GM23338 (cell line): ENCODE measurements at regions not wholly inside any gene's neighbourhood (a gene's known extent, or its start where the extent isn't known, plus 50 kb on each side); places are given as distances from the start of the nearest gene placed in this dataset.

Source experiments
- ATAC-seq: fragments of 200-7000 bp; cut with Tn5 transposase; 3 replicates; pipeline ENCODE4 v1.9.1; 2020
- DNase-seq: peaks from one replicate; pipeline ENCODE4 v3.0.0-alpha.2; 2015; ENCODE audit warnings: low spot score
- H2AFZ ChIP-seq: fragments of 200-600 bp; sonication (generic); 2 replicates; pipeline ENCODE4 v1.8.0; 2016; ENCODE audit warnings: antibody characterized with exemption, mild to moderate bottlenecking, moderate library complexity
- H3F3A ChIP-seq: fragments of 200-600 bp; sonication (generic); replicated peaks from 2 replicates; pipeline ENCODE4 v1.8.0; 2017; ENCODE audit warnings: antibody characterized with exemption, mixed run types, low read depth
- H3K27ac ChIP-seq: fragments of 200-600 bp; sonication (generic); 2 replicates; pipeline ENCODE4 v1.6.1; 2016; ENCODE audit warnings: low read depth
- H3K27me3 ChIP-seq: fragments of 200-600 bp; sonication (generic); 2 replicates; pipeline ENCODE4 v1.8.0; 2016; ENCODE audit warnings: mild to moderate bottlenecking, mixed run types, moderate library complexity; ENCODE audit not compliant: insufficient read depth
- H3K36me3 ChIP-seq: fragments of 200-600 bp; sonication (generic); 2 replicates; pipeline ENCODE4 v1.8.0; 2016; ENCODE audit warnings: mild to moderate bottlenecking; ENCODE audit not compliant: insufficient read depth
- H3K4me1 ChIP-seq: fragments of 200-600 bp; sonication (generic); 2 replicates; pipeline ENCODE4 v1.8.0; 2016; ENCODE audit warnings: mild to moderate bottlenecking, moderate library complexity; ENCODE audit not compliant: insufficient read depth
- H3K4me2 ChIP-seq: fragments of 200-600 bp; sonication (generic); 2 replicates; pipeline ENCODE4 v1.7.1; 2017; ENCODE audit warnings: mixed run types
- H3K4me3 ChIP-seq: fragments of 200-600 bp; sonication (generic); 2 replicates; pipeline ENCODE4 v1.6.1; 2016; ENCODE audit warnings: mixed run types
- H3K79me2 ChIP-seq: fragments of 200-600 bp; sonication (generic); replicated peaks from 2 replicates; pipeline ENCODE4 v1.8.0; 2017; ENCODE audit warnings: mild to moderate bottlenecking; ENCODE audit not compliant: insufficient read depth
- H3K9me2 ChIP-seq: fragments of 200-600 bp; sonication (generic); 2 replicates; pipeline ENCODE4 v1.8.0; 2017; ENCODE audit not compliant: insufficient read depth
- H4K20me1 ChIP-seq: fragments of 200-600 bp; sonication (generic); replicated peaks from 2 replicates; pipeline ENCODE4 v1.8.0; 2017; ENCODE audit warnings: mild to moderate bottlenecking; ENCODE audit not compliant: insufficient read depth
- H3K27ac Mint-ChIP-seq: 2 replicates; pipeline ENCODE4 v1.8.0; 2020; ENCODE audit warnings: inconsistent platforms, mild to moderate bottlenecking, moderate library complexity, mixed read lengths
- H3K27me3 Mint-ChIP-seq: 3 replicates; pipeline ENCODE4 v1.8.0; 2022; ENCODE audit warnings: low read depth, mild to moderate bottlenecking, moderate library complexity, mixed read lengths, inconsistent platforms; ENCODE audit not compliant: insufficient read depth, poor library complexity
- H3K36me3 Mint-ChIP-seq: 3 replicates; pipeline ENCODE4 v1.8.0; 2021; ENCODE audit warnings: low read depth, mild to moderate bottlenecking, inconsistent platforms, moderate library complexity, mixed read lengths
- H3K4me1 Mint-ChIP-seq: 3 replicates; pipeline ENCODE4 v1.8.0; 2020; ENCODE audit warnings: mild to moderate bottlenecking, inconsistent platforms, mixed read lengths
- H3K4me3 Mint-ChIP-seq: 3 replicates; pipeline ENCODE4 v1.8.0; 2021; ENCODE audit warnings: moderate library complexity, mild to moderate bottlenecking, inconsistent platforms, mixed read lengths
- H3K9me3 Mint-ChIP-seq: 3 replicates; pipeline ENCODE4 v1.8.0; 2020; ENCODE audit warnings: moderate library complexity, mild to moderate bottlenecking, inconsistent platforms, mixed read lengths
- CTCF ChIP-seq, 2 experiments: fragments of 200-600 bp in 1 of 2; sonication (generic) in 1 of 2; conservative IDR thresholded peaks; 2 replicates each; pipeline versions ENCODE4 v1.5.1 to v1.6.1; 2016 to 2017; ENCODE audit warnings: antibody characterized with exemption in 2 of 2, low read depth in 2 of 2, mild to moderate bottlenecking in 2 of 2, moderate library complexity in 1 of 2
- NANOG ChIP-seq: IDR thresholded peaks from 2 replicates; pipeline ENCODE4 v1.6.1; 2016; ENCODE audit warnings: antibody characterized with exemption, borderline replicate concordance
- POLR2AphosphoS5 ChIP-seq: IDR thresholded peaks from 2 replicates; pipeline ENCODE4 v1.6.1; 2016; ENCODE audit warnings: antibody characterized with exemption, low read depth
- ZNF331 ChIP-seq: fragments of 250-450 bp; sonication (Bioruptor Pico); IDR thresholded peaks from 2 replicates; pipeline ENCODE4 v1.5.0; 2020; ENCODE audit warnings: low read depth, mild to moderate bottlenecking, moderate library complexity
- TF ChIP-seq, protein P1 (sequence below): IDR thresholded peaks from one replicate; pipeline ENCODE4 v1.6.1; 2018; ENCODE audit warnings: antibody characterized with exemption; ENCODE audit not compliant: unreplicated experiment

DNA sequence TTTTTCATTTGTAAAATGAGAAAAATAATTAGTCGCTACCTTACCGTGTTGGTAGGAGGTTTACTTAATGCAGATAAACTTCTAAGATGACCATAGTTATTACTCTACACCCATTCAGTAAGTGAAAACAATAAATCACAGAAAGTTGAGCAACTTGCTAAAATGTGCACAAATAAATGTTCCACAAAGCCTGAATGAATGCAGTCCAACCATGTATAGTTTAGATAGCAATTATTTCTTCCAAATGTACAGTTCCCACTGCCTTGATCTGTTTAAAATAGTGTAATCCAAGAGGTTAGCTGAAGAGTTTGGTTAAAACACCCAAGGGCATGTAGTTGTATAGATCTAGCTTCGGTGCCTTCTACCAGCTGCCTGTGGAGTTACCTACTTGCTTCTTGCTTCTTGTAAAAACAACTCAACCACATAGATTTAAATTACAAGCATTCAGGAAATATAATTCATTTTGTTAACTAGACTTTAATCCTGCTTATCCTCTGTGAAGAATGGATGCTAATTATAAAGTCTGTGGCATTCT, 106.3 kb upstream of the CARD18 start (continued):
- TF ChIP-seq, protein P1, sequence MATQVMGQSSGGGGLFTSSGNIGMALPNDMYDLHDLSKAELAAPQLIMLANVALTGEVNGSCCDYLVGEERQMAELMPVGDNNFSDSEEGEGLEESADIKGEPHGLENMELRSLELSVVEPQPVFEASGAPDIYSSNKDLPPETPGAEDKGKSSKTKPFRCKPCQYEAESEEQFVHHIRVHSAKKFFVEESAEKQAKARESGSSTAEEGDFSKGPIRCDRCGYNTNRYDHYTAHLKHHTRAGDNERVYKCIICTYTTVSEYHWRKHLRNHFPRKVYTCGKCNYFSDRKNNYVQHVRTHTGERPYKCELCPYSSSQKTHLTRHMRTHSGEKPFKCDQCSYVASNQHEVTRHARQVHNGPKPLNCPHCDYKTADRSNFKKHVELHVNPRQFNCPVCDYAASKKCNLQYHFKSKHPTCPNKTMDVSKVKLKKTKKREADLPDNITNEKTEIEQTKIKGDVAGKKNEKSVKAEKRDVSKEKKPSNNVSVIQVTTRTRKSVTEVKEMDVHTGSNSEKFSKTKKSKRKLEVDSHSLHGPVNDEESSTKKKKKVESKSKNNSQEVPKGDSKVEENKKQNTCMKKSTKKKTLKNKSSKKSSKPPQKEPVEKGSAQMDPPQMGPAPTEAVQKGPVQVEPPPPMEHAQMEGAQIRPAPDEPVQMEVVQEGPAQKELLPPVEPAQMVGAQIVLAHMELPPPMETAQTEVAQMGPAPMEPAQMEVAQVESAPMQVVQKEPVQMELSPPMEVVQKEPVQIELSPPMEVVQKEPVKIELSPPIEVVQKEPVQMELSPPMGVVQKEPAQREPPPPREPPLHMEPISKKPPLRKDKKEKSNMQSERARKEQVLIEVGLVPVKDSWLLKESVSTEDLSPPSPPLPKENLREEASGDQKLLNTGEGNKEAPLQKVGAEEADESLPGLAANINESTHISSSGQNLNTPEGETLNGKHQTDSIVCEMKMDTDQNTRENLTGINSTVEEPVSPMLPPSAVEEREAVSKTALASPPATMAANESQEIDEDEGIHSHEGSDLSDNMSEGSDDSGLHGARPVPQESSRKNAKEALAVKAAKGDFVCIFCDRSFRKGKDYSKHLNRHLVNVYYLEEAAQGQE = no peak
- TF ChIP-seq POLR2AphosphoS5 = no peak

DNA sequence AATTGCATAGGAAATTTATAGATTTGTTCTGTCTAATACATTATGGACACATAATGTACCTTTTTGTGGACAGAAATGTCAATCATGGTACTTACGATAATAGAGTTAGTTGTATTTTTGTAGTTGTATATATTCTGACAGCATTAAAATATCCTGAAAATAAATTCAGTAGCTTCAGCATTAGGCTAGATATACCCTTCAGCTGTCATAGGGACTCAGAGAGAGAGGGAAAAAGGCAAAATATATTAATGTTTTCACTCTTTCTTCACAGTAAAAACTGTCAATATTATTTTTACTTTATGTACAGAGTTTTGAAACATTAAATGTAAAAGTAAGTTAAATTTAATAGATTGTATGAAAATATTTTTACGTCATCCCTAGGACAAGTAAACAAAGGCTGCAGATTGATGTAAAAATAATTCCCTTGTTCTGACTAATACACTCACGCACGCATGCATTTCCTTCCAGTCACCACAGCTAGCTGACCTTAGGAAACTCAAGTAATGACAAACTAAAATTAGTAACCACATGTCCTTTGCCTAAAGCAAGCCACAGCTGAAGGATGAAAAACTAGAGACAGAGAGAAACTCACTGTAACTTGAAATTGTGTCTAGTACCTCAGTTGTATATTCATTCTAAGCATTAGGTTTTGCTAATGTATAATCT, 104.7 kb upstream of the CARD18 start:
- Histone ChIP-seq H3F3A (no peaks in the 10 kb centered on the region), H3K9me2 (0 out of 2 replicates have a peak, but pooled peaks cover 3% of the 10 kb centered on the region), H2AFZ (no peak overlapping the region), H3K36me3 (no peaks in the 10 kb centered on the region), H3K4me3 (no peak overlapping the region), H3K27me3 (no peaks in the 10 kb centered on the region), H3K4me2 (no peak overlapping the region), H3K79me2 (no peaks in the 10 kb centered on the region), H4K20me1 (no peaks in the 10 kb centered on the region), H3K27ac (no peak overlapping the region), H3K4me1 (no peaks in the 10 kb centered on the region)
- DNase-seq (no peak), ATAC-seq (no peak)
- Mint-ChIP-seq H3K4me1 (no peaks in the 10 kb centered on the region), H3K27me3 (no peaks in the 10 kb centered on the region), H3K36me3 (no peaks in the 10 kb centered on the region), H3K4me3 (no peak overlapping the region), H3K9me3 (peaks cover 4% of the 10 kb centered on the region; the same call in 1 of the 3 replicates), H3K27ac (no peak overlapping the region)
- TF ChIP-seq POLR2AphosphoS5 (no peak), ZNF331 (CRISPR knock-in tag) (no peak), CTCF (conservative IDR thresholded peaks at IDR 0.05; ENCODE audit: low read depth in 2 of 2) (no peak)

DNA sequence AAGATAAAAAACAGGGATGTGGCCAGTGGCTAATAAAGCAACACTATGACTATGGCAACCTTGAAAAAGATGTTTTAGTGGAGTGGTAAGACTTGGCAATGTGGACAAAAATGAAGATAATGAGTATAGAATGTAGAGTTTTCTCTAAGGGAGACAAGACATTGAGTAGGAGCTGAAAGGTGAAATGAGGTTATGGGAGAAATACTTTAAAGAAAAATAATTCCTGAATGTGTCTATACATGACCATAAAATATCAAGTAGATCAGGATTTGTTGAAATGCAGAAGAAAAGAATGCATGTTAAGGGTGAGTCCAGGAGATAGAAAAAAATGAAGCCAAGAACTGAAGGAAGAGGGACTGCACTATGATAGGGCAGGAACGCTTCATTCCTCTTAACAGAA, 101.6 kb upstream of the CARD18 start:
- H4K20me1 ChIP-seq = no peaks in the 10 kb centered on the region
- H3K4me1 ChIP-seq = no peaks in the 10 kb centered on the region
- H3K36me3 ChIP-seq = no peaks in the 10 kb centered on the region
- Mint-ChIP-seq H3K4me1 (no peaks in the 10 kb centered on the region), H3K27me3 (no peaks in the 10 kb centered on the region), H3K36me3 (no peaks in the 10 kb centered on the region), H3K4me3 (no peak overlapping the region), H3K27ac (no peak overlapping the region), H3K9me3 (peaks cover 4% of the 10 kb centered on the region; the same call in 1 of the 3 replicates)
- H3K4me2 ChIP-seq = no peak overlapping the region
- H3K79me2 ChIP-seq = no peaks in the 10 kb centered on the region
- H3F3A ChIP-seq = no peaks in the 10 kb centered on the region
- no peak overlapping the region for H2AFZ ChIP-seq
- no peak for ATAC-seq
- no peak for DNase-seq
- H3K4me3 ChIP-seq = no peak overlapping the region
- no peak for TF ChIP-seq NANOG
- H3K27ac ChIP-seq = no peak overlapping the region
- H3K9me2 ChIP-seq = 0 out of 2 replicates have a peak, but pooled peaks cover 3% of the 10 kb centered on the region
- no peaks in the 10 kb centered on the region for H3K27me3 ChIP-seq
